Activated CD4-positive, alpha-beta memory T cell treated with anti-CD3 and anti-CD28 coated beads for 36 hours (primary cell): ENCODE measurements at regions not wholly inside any gene's neighbourhood (a gene's known extent, or its start where the extent isn't known, plus 50 kb on each side); places are given as distances from the start of the nearest gene placed in this dataset.
"Not testable (repeated sequence)": the region's sequence is repeated elsewhere in the genome, so short reads cannot be mapped to it uniquely, and the experiment has no call there.

Experiments
- CTCF ChIA-PET: fragments of 350-600 bp; sonication (Branson Sonifier 250); formaldehyde crosslinking; loops from one replicate; lab custom pipeline; 2021; ENCODE audit warnings: antibody characterized with exemption, inconsistent platforms; lab: Charles Lee
- POLR2A ChIA-PET: fragments of 350-600 bp; sonication (Branson Sonifier 250); formaldehyde crosslinking; loops from one replicate; lab custom pipeline; 2021; ENCODE audit warnings: antibody characterized with exemption; lab: Charles Lee
- DNase-seq: peaks from one replicate; pipeline ENCODE4 v3.0.0-alpha.2; 2020
- H3K27ac Mint-ChIP-seq: one replicate; pipeline ENCODE4 v1.8.0; 2021; ENCODE audit warnings: mixed read lengths
- H3K27me3 Mint-ChIP-seq: one replicate; pipeline ENCODE4 v1.8.0; 2021; ENCODE audit warnings: mixed read lengths
- H3K36me3 Mint-ChIP-seq: one replicate; pipeline ENCODE4 v1.8.0; 2021; ENCODE audit warnings: mixed read lengths
- H3K4me1 Mint-ChIP-seq: one replicate; pipeline ENCODE4 v1.8.0; 2021; ENCODE audit warnings: low read depth, mixed read lengths
- H3K4me3 Mint-ChIP-seq: one replicate; pipeline ENCODE4 v1.8.0; 2021; ENCODE audit warnings: mild to moderate bottlenecking, mixed read lengths
- H3K9me3 Mint-ChIP-seq: one replicate; pipeline ENCODE4 v1.8.0; 2021; ENCODE audit warnings: mixed read lengths
- intact Hi-C: fragments of 100-400 bp; cut with micrococcal nuclease; formaldehyde crosslinking; loops from one replicate; pipeline ENCODE4 v1.15.1; 2023

DNA sequence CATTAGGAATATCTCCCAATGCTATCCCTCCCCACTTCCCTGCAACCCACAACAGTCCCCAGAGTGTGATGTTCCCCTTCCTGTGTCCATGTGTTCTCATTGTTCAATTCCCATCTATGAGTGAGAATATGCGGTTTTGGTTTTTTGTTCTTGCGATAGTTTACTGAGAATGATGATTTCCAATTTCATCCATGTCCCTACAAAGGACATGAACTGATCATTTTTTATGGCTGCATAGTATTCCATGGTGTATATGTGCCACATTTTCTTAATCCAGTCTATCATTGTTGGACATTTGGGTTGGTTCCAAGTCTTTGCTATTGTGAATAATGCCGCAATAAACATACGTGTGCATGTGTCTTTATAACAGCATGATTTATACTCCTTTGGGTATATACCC lies 169.5 kb downstream of the SIM1 start:
- H3K4me3 Mint-ChIP-seq, CTCF ChIA-PET, H3K36me3 Mint-ChIP-seq, H3K9me3 Mint-ChIP-seq, intact Hi-C loops, H3K4me1 Mint-ChIP-seq, H3K27me3 Mint-ChIP-seq, DNase-seq, POLR2A ChIA-PET, H3K27ac Mint-ChIP-seq: not testable (repeated sequence)

DNA sequence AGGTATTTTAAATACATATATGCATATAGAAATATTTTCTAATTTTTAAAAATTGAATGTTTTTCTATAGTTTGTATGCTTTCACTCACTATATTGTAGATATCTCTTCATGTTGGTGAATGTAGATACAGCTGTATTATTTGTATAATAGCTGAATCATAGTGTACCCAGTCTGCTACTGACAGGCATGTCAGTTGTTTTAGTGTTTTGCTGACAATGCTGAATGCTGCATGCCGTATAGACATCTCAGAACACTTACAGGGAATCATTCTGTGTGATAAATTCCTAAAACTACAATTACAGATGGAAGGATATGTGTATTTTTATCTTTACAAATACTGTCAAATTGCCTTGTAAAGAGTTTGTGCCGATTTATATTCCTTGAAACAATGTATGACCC lies 175.4 kb downstream of the SIM1 start:
- intact Hi-C loops = no loop called here
- H3K27me3 Mint-ChIP-seq = no peaks in the 10 kb centered on the region
- ChIA-PET CTCF (no interaction called here), POLR2A (no interaction called here)
- H3K36me3 Mint-ChIP-seq = no peaks in the 10 kb centered on the region
- H3K27ac Mint-ChIP-seq = no peak overlapping the region
- no peaks in the 10 kb centered on the region for H3K4me1 Mint-ChIP-seq
- H3K4me3 Mint-ChIP-seq = no peak overlapping the region
- no peak for DNase-seq
- no peaks in the 10 kb centered on the region for H3K9me3 Mint-ChIP-seq

DNA sequence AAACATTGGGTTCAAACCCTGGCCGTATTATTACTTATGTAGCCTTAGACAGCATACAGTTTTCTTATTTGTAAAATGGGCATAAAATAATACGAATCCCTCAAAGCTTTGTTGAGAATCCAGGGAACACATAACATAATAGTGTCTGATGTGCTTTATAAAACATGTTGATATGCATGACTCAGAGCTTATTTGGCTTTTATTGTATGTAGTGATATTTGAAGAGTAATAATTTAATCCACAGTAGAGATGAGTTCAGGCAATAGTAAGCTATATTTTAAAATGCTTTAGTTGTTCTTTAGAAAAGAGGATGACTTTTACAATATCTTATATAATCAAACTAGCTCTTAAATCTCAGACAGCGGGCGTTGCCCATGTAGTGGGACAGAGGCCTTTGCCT lies 176.4 kb downstream of the SIM1 start:
- H3K9me3 Mint-ChIP-seq = no peaks in the 10 kb centered on the region
- DNase-seq = no peak
- ChIA-PET POLR2A (no interaction called here), CTCF (interaction anchor here (0.6 kb wide), 1 partner anchor 181 kb away, joined by 3 read pairs; no protein-coding TSS in a partner anchor)
- H3K36me3 Mint-ChIP-seq = no peaks in the 10 kb centered on the region
- no peak overlapping the region for H3K27ac Mint-ChIP-seq
- H3K27me3 Mint-ChIP-seq = no peaks in the 10 kb centered on the region
- no peak overlapping the region for H3K4me3 Mint-ChIP-seq
- no peaks in the 10 kb centered on the region for H3K4me1 Mint-ChIP-seq
- intact Hi-C loops = no loop called here

DNA sequence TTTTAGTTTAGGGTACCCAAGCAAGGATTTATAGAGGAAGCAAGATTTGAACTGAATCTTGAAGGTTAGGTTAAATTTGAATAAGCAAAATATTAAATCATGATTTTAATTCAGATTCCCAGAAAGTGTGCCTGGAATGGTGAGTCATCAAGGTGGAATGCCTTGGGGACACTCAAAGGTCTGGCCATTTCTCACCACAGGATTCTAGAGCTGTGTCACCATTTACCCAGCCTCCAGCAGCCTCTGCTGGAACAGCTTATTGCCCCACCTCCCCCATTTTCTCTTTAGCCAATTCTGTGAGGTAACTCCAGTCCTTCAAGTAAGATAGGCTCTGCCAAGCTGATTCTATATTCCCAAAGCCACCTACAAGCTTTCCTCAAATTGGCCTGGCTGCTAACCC lies 181.4 kb downstream of the SIM1 start:
- Mint-ChIP-seq H3K4me3 (no peak overlapping the region), H3K4me1 (no peaks in the 10 kb centered on the region), H3K9me3 (no peaks in the 10 kb centered on the region), H3K27ac (no peak overlapping the region), H3K27me3 (no peaks in the 10 kb centered on the region), H3K36me3 (no peaks in the 10 kb centered on the region)
- POLR2A ChIA-PET = no interaction called here
- intact Hi-C loops = no loop called here
- CTCF ChIA-PET = interaction anchor here (1.2 kb wide), 1 partner anchor 282 kb away, joined by 3 read pairs; no protein-coding TSS in a partner anchor
- no peak for DNase-seq

DNA sequence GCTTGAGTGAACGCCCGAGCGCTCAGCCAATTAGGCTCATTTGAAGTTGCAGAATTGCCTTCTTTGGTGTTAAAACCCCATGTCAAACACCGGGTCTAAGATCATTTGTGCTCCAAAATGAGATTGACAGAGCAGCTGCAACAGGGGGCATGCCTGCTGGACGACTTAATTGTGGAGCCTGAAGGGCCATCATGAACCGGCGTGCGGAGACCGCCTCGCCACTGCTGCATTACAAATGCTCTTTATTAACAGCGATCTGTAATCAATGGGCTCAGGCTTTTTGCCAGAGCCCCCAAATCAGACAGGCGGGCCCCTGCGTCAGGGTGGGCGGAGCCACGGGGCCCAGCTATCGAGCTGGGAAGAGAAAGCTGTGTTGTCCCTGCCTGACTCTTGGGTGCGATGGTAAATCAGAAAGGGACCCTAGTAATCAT lies 183.2 kb downstream of the SIM1 start:
- Mint-ChIP-seq H3K9me3 (no peaks in the 10 kb centered on the region), H3K4me3 (no peak overlapping the region), H3K27me3 (peaks cover 2% of the 10 kb centered on the region), H3K36me3 (no peaks in the 10 kb centered on the region), H3K4me1 (no peaks in the 10 kb centered on the region), H3K27ac (no peak overlapping the region)
- ChIA-PET POLR2A (no interaction called here), CTCF (no interaction called here)
- intact Hi-C loops = no loop called here
- DNase-seq = no peak

DNA sequence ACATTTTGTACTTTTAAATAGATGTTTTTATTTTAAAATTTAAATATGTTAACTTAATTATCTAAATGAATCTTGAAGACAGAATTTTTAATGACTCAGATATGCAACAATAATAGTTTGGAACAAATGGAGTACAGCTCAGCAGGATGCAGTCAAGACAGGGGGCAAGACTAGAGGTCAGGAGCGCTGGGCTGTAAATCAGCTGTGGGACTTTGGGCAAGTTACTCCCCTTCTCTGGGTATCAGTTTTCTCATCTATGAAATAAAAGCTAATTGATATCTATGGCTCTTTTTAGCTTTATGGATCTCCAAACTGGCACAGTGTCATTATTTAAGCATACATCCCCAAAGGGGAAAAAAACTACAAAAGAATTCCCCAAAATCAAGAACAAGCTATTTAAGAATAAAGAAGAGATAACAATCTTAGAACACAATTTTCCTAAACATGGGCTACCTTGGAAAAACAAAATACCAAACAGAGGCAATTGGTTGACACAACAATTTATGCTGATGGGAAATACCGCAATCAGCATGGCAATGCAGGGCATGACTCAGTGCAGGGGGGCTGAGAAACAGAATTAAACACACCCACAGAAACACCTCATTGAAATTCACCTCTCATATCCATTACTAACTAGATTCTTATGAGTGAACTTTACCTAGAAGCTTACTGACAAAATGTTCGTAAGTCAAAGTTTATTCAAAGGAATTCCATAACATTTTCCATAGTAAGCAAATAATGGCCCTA lies 188.2 kb downstream of the SIM1 start:
- Mint-ChIP-seq H3K27ac (no peak overlapping the region), H3K4me3 (no peak overlapping the region), H3K36me3 (no peaks in the 10 kb centered on the region), H3K4me1 (no peaks in the 10 kb centered on the region), H3K9me3 (no peaks in the 10 kb centered on the region), H3K27me3 (peaks cover 5% of the 10 kb centered on the region)
- CTCF ChIA-PET = no interaction called here
- intact Hi-C loops = no loop called here
- POLR2A ChIA-PET = no interaction called here
- DNase-seq = no peak

DNA sequence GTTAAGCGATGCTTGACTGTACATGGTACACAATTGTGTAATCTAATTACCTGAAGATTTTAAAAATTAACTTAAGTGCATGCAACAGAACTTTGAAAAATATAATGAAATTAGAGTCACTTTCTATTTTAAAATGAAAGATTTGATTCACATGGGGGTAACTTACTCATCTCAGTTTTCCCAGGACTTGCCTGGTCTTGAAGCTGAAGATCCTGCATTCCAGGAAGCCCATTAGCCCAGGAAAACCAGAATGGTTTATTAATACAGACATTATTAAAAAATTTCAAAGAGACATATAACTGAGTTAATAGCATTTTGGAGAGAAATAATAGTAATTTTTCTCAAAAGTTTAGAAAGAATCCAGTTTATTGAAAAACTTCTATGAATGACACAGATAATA lies 190.6 kb downstream of the SIM1 start:
- CTCF ChIA-PET = no interaction called here
- Mint-ChIP-seq H3K36me3 (no peaks in the 10 kb centered on the region), H3K27ac (no peak overlapping the region), H3K27me3 (peaks cover 5% of the 10 kb centered on the region), H3K4me3 (no peak overlapping the region), H3K4me1 (no peaks in the 10 kb centered on the region), H3K9me3 (no peaks in the 10 kb centered on the region)
- POLR2A ChIA-PET = no interaction called here
- intact Hi-C loops = no loop called here
- DNase-seq = no peak

DNA sequence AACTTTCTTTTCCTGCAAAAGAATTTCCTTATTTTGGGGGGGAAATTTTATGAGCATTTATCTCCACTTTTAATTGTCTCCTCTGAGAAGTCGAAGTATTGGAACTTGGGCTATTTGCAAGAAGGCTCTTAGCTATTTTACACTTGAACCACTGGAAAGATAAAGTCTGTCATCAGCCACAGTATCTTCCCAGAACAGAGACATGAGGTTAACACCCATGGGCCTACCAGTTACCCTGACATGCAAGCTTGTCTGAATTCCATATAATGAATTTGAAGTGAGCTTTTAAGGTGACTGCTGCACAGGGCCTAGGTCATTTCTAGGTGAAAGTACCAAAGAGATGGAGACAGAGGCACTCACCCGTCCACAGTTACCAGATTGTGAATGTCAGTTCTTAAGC lies 193.1 kb downstream of the SIM1 start:
- Mint-ChIP-seq H3K36me3 (no peaks in the 10 kb centered on the region), H3K4me3 (no peak overlapping the region), H3K27ac (no peak overlapping the region), H3K4me1 (no peaks in the 10 kb centered on the region), H3K27me3 (peaks cover 4% of the 10 kb centered on the region), H3K9me3 (no peaks in the 10 kb centered on the region)
- intact Hi-C loops = no loop called here
- POLR2A ChIA-PET = no interaction called here
- no peak for DNase-seq
- CTCF ChIA-PET = no interaction called here

DNA sequence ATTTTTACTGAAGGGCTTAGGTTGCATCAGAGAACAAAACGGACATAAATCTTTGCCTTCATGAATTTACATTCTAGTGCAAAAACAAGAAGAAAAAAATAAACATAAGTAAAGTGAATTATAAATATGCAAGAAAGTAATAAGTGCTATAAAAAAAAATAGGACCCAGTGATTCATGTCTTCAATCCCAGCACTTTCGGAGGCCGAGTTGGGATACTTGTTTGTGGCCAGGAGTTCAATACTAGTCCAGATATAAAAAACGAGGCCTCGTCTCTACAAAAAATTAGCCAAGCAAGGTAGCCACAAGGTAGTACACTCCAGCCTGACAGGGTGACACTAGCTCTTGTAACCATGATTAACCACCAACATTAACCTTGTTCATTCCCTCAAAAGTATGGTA lies 193.5 kb downstream of the SIM1 start:
- Mint-ChIP-seq H3K27ac (no peak overlapping the region), H3K4me3 (no peak overlapping the region), H3K36me3 (no peaks in the 10 kb centered on the region), H3K9me3 (no peaks in the 10 kb centered on the region), H3K27me3 (peaks cover under 1% of the 10 kb centered on the region), H3K4me1 (no peaks in the 10 kb centered on the region)
- intact Hi-C loops = no loop called here
- ChIA-PET POLR2A (no interaction called here), CTCF (no interaction called here)
- no peak for DNase-seq

DNA sequence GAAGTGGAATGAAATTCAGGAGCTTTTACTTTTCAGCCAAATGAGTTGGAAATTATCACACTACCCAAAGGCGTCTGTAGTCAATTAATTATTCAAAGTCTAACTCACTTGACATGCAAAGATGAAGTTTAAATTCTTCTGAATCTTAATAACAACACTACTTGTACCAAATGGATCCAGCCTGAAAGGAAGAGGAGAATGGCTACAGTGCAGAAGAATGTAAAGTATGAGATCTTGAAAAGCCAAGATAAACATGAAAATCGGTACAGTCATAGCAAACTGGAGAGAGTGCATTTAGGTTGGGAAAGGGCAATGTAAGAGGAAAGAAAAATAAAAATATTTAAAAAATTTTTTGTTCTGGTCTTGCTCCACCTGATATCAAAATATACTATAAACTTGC lies 195.5 kb downstream of the SIM1 start:
- ChIA-PET POLR2A (no interaction called here), CTCF (no interaction called here)
- Mint-ChIP-seq H3K36me3 (no peaks in the 10 kb centered on the region), H3K4me1 (no peaks in the 10 kb centered on the region), H3K27me3 (no peaks in the 10 kb centered on the region), H3K4me3 (no peak overlapping the region), H3K9me3 (no peaks in the 10 kb centered on the region), H3K27ac (no peak overlapping the region)
- DNase-seq = no peak
- intact Hi-C loops = no loop called here

DNA sequence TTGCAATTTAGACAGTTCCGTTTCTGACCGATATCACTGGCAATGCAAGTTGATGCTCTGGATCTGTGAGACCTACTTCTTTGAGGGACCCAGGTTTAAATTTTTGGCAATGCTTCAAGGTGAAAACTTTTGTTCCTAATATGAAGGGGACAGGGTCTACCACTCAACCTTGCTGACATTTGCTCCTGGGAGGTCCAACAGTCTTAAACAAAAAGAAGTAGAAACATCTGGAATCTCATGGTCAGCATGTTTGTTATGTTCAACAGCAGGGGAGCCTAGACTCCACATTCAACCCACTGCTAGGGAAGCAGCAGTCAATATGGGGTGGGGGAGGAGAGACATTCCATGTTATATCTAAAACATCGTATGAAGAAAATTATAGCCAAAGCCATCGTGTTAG lies 196.4 kb downstream of the SIM1 start:
- Mint-ChIP-seq H3K27me3 (no peaks in the 10 kb centered on the region), H3K4me1 (no peaks in the 10 kb centered on the region), H3K9me3 (no peaks in the 10 kb centered on the region), H3K27ac (no peak overlapping the region), H3K36me3 (no peaks in the 10 kb centered on the region), H3K4me3 (no peak overlapping the region)
- ChIA-PET POLR2A (no interaction called here), CTCF (no interaction called here)
- intact Hi-C loops = no loop called here
- DNase-seq = no peak

DNA sequence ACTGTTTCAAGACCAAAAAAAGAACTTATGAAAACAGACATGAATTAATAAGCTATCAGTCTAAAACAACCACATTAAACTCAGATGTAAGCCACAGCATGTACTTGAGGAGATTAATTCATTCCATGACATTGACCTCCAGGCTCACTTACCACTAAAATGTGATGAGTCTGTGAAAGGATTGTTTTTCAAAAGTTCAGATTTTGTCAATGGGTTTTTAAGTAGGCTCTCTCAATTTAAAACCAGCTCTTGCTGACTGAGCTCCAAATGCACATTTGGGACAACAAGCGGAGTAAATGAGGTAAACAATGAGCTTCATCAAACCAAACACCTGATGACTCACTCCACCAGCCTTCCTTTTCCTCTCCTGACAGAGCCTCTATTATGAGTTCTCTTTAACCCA lies 197.0 kb downstream of the SIM1 start:
- no peaks in the 10 kb centered on the region for H3K27me3 Mint-ChIP-seq
- no peak for DNase-seq
- no peaks in the 10 kb centered on the region for H3K4me1 Mint-ChIP-seq
- no peaks in the 10 kb centered on the region for H3K9me3 Mint-ChIP-seq
- intact Hi-C loops = no loop called here
- H3K27ac Mint-ChIP-seq = no peak overlapping the region
- CTCF ChIA-PET = no interaction called here
- POLR2A ChIA-PET = no interaction called here
- H3K4me3 Mint-ChIP-seq = no peak overlapping the region
- H3K36me3 Mint-ChIP-seq = no peaks in the 10 kb centered on the region
